ENCODE measurements at regions not wholly inside any gene's neighbourhood (a gene's known extent, or its start where the extent isn't known, plus 50 kb on each side); places are given as distances from the start of the nearest gene placed in this dataset.

DNA sequence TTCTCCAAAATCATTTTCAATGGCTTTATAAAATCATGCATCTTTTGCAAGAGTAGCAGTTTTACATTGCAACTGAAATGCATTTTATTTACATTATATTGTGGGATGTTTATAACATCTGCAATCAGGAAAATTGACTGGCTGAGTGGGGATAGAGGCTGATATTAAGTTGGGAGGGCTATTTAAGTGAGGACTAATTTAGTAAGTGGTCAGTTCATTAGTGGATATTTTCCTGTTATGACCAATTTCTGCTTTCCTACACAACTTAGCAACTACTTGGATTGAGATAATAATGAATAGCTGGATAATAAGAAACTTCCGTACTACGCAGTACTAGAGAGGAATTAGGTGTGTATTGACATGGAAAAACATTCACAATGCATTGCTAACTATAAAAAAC is 92.9 kb upstream of the SSBP2 start:
- TF ChIP-seq, protein P1, sequence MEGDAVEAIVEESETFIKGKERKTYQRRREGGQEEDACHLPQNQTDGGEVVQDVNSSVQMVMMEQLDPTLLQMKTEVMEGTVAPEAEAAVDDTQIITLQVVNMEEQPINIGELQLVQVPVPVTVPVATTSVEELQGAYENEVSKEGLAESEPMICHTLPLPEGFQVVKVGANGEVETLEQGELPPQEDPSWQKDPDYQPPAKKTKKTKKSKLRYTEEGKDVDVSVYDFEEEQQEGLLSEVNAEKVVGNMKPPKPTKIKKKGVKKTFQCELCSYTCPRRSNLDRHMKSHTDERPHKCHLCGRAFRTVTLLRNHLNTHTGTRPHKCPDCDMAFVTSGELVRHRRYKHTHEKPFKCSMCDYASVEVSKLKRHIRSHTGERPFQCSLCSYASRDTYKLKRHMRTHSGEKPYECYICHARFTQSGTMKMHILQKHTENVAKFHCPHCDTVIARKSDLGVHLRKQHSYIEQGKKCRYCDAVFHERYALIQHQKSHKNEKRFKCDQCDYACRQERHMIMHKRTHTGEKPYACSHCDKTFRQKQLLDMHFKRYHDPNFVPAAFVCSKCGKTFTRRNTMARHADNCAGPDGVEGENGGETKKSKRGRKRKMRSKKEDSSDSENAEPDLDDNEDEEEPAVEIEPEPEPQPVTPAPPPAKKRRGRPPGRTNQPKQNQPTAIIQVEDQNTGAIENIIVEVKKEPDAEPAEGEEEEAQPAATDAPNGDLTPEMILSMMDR (IDR thresholded peaks at IDR 0.05) = no peak
- TF ChIP-seq POLR2A (IDR thresholded peaks at IDR 0.05) = no peak
